ENCODE measurements at regions not wholly inside any gene's neighbourhood (a gene's known extent, or its start where the extent isn't known, plus 50 kb on each side); places are given as distances from the start of the nearest gene placed in this dataset.

- CTCF ChIA-PET (ENCODE audit: partially characterized antibody) = interaction anchor here (1.1 to 2.0 kb wide), 2 partner anchors 17 to 63 kb away, joined by 3 to 7 read pairs; no protein-coding TSS in a partner anchor
- H2AFZ ChIP-seq (ENCODE audit: low read length) = no peak overlapping the region
- no peaks in the 10 kb centered on the region for H3K27me3 ChIP-seq (replicated peaks in 1 of 4; ENCODE audit: control insufficient read depth in 3 of 4, extremely low read depth in 1 of 4, insufficient read depth in 3 of 4, low read length in 3 of 4)
- no peak overlapping the region for H3K23ac ChIP-seq (ENCODE audit: insufficient read length)
- H3K36me3 ChIP-seq (ENCODE audit: control insufficient read depth in 2 of 4, insufficient read depth in 4 of 4, low read length in 3 of 4) = no peaks in the 10 kb centered on the region
- H3K14ac ChIP-seq (ENCODE audit: insufficient read length) = no peak overlapping the region
- no peak overlapping the region for H3K27ac ChIP-seq (ENCODE audit: low read depth, low read length)
- H3K4me2 ChIP-seq (ENCODE audit: insufficient read depth in 1 of 2, low read depth in 2 of 2, low read length in 2 of 2) = no peak overlapping the region
- no peaks in the 10 kb centered on the region for H3K4me1 ChIP-seq (replicated peaks in 1 of 4; ENCODE audit: control insufficient read depth in 3 of 4, insufficient read depth in 4 of 4, low read length in 3 of 4)
- H3K23me2 ChIP-seq (ENCODE audit: low read depth, low read length) = no peaks in the 10 kb centered on the region
- H3K4me3 ChIP-seq (ENCODE audit: extremely low read depth in 1 of 4, insufficient read depth in 2 of 4, low read depth in 3 of 4, low read length in 4 of 4) = no peak overlapping the region
- no peaks in the 10 kb centered on the region for H3K9me3 ChIP-seq (ENCODE audit: insufficient read depth in 2 of 2, low read depth in 1 of 2, low read length in 1 of 2)
- no peak overlapping the region for H3K9ac ChIP-seq (replicated peaks in 1 of 4; ENCODE audit: extremely low read depth in 1 of 4, low read depth in 3 of 4, low read length in 3 of 4)
- no peak overlapping the region for H2AK5ac ChIP-seq (ENCODE audit: low read depth, low read length)
- 92% methylated on average over 5 of the region's 5 CpGs; no CpG with 5 or more reads in 1 of the 2 experiments for WGBS, 2 experiments (ENCODE audit: extremely low coverage in 1 of 2, insufficient coverage in 1 of 2, insufficient read length in 1 of 2, insufficient replicate concordance in 2 of 2, low coverage in 1 of 2, low lambda C conversion rate in 2 of 2, missing lambda C conversion rate in 1 of 2)
- H2BK5ac ChIP-seq (ENCODE audit: low read depth, low read length) = no peak overlapping the region
- H4K91ac ChIP-seq (replicated peaks; ENCODE audit: insufficient read length, low read length) = no peak overlapping the region
- DNase-seq (ENCODE audit: low read depth in 1 of 2, low spot score in 2 of 2) = no peak
- H2BK20ac ChIP-seq (ENCODE audit: low read length) = no peak overlapping the region
- no peak overlapping the region for H3K4ac ChIP-seq (replicated peaks; ENCODE audit: insufficient read length, low read depth, low read length)
- no peak overlapping the region for H2BK120ac ChIP-seq (replicated peaks; ENCODE audit: low read depth, low read length)
- FAIRE-seq = no peak
- H2BK15ac ChIP-seq (ENCODE audit: low read length) = no peak overlapping the region
- no peaks in the 10 kb centered on the region for H4K20me1 ChIP-seq (replicated peaks in 1 of 2; ENCODE audit: control insufficient read depth in 1 of 2, insufficient read depth in 2 of 2, low read length in 2 of 2)
- no peak overlapping the region for H2BK12ac ChIP-seq (ENCODE audit: low read depth, low read length)
- H3K18ac ChIP-seq (ENCODE audit: extremely low read depth, low read length) = no peak overlapping the region
- POLR2A ChIA-PET (ENCODE audit: partially characterized antibody) = no interaction called here
- no peak overlapping the region; the same call in 1 of the 2 replicates for H4K8ac ChIP-seq (ENCODE audit: extremely low read depth, insufficient read depth, low read length)
- no peak overlapping the region for H4K5ac ChIP-seq (ENCODE audit: insufficient read length, low read depth, low read length)
- no peak overlapping the region for H3K56ac ChIP-seq (replicated peaks; ENCODE audit: insufficient read length, low read depth, low read length)
- no peaks in the 10 kb centered on the region for H3K79me2 ChIP-seq (ENCODE audit: control insufficient read depth in 1 of 2, insufficient read depth in 2 of 2, low read length in 2 of 2)
- TF ChIP-seq RAD21 (IDR thresholded peaks at IDR 0.05 in 1 of 2, conservative IDR thresholded peaks at IDR 0.05 in 1 of 2; ENCODE audit: low read depth in 2 of 2, low read length in 2 of 2) (peak in 1 of 2 experiments; percentile 27; a peak in 1 of 4 replicates), ZNF274 (IDR thresholded peaks at IDR 0.05; ENCODE audit: borderline replicate concordance, extremely low read depth, low read length) (no peak), SP2 (IDR thresholded peaks at IDR 0.05; ENCODE audit: low read length) (no peak), BACH1 (IDR thresholded peaks at IDR 0.05; ENCODE audit: low read length) (no peak), EGR1 (IDR thresholded peaks at IDR 0.05; ENCODE audit: borderline replicate concordance, low read depth, low read length) (no peak), YY1 (IDR thresholded peaks at IDR 0.05; ENCODE audit: low read depth, low read length) (no peak), TBP (IDR thresholded peaks at IDR 0.05; ENCODE audit: low read depth, low read length) (no peak)
- H3K79me1 ChIP-seq (ENCODE audit: low read depth, low read length) = no peaks in the 10 kb centered on the region
Measured at GRCh38 chr4:10753336-10753735, 68.8 kb upstream of the CLNK start.

All from H1 (cell line).